ENCODE measurements at regions not wholly inside any gene's neighbourhood (a gene's known extent, or its start where the extent isn't known, plus 50 kb on each side); places are given as distances from the start of the nearest gene placed in this dataset.

- no peak for ATAC-seq
- TF ChIP-seq ZFP30 (CRISPR knock-in tag; IDR thresholded peaks at IDR 0.05): no peak
- no peak for TF ChIP-seq TOX (CRISPR knock-in tag; IDR thresholded peaks at IDR 0.05; ENCODE audit: borderline replicate concordance)
- no peak for TF ChIP-seq OSR1 (CRISPR knock-in tag; IDR thresholded peaks at IDR 0.05)
- TF ChIP-seq TSHZ2 (CRISPR knock-in tag; IDR thresholded peaks at IDR 0.05): no peak
- no peak for TF ChIP-seq ARNTL (CRISPR knock-in tag; IDR thresholded peaks at IDR 0.05; ENCODE audit: borderline replicate concordance, low read depth)
Observed at GRCh38 chr6:11379805-11380204, 147.3 kb upstream of the NEDD9 start.

- TF ChIP-seq RARB (CRISPR knock-in tag; IDR thresholded peaks at IDR 0.05) (no peak), TOX (CRISPR knock-in tag; IDR thresholded peaks at IDR 0.05; ENCODE audit: borderline replicate concordance) (no peak), ZFP30 (CRISPR knock-in tag; IDR thresholded peaks at IDR 0.05) (no peak)
- no peak for ATAC-seq
Observed at GRCh38 chr6:11378639-11379038, 146.2 kb upstream of the NEDD9 start.

GRCh38 chr6:11374036-11375010 is 141.9 kb upstream of the NEDD9 start:
- TF ChIP-seq GLIS3 (CRISPR knock-in tag; IDR thresholded peaks at IDR 0.05) (no peak), ARNTL (CRISPR knock-in tag; IDR thresholded peaks at IDR 0.05; ENCODE audit: borderline replicate concordance, low read depth) (no peak), ZNF70 (CRISPR knock-in tag; IDR thresholded peaks at IDR 0.05) (no peak), TCF4 (CRISPR knock-in tag; IDR thresholded peaks at IDR 0.05; ENCODE audit: borderline replicate concordance) (no peak)
- no peak for ATAC-seq

- no peak for ATAC-seq
- TF ChIP-seq OSR1 (CRISPR knock-in tag; IDR thresholded peaks at IDR 0.05) (no peak), ARNTL (CRISPR knock-in tag; IDR thresholded peaks at IDR 0.05; ENCODE audit: borderline replicate concordance, low read depth) (no peak), RARB (CRISPR knock-in tag; IDR thresholded peaks at IDR 0.05) (no peak), ZNF565 (CRISPR knock-in tag; conservative IDR thresholded peaks at IDR 0.05; ENCODE audit: low read depth) (no peak), TSHZ2 (CRISPR knock-in tag; IDR thresholded peaks at IDR 0.05) (no peak), CSRNP3 (CRISPR knock-in tag; IDR thresholded peaks at IDR 0.05) (no peak), PPARA (CRISPR knock-in tag; IDR thresholded peaks at IDR 0.05; ENCODE audit: borderline replicate concordance) (no peak), ZFP30 (CRISPR knock-in tag; IDR thresholded peaks at IDR 0.05) (no peak), ISL1 (CRISPR knock-in tag; IDR thresholded peaks at IDR 0.05) (no peak), ZNF8 (CRISPR knock-in tag; IDR thresholded peaks at IDR 0.05) (no peak), CREB5 (CRISPR knock-in tag; IDR thresholded peaks at IDR 0.05; ENCODE audit: low read depth) (no peak), TCF4 (CRISPR knock-in tag; IDR thresholded peaks at IDR 0.05; ENCODE audit: borderline replicate concordance) (no peak), ZC3H10 (CRISPR knock-in tag; IDR thresholded peaks at IDR 0.05) (no peak)
Observed at GRCh38 chr6:11373208-11373607, 140.7 kb upstream of the NEDD9 start.
